Neural cell (in vitro differentiated cells): ENCODE measurements at regions not wholly inside any gene's neighbourhood (a gene's known extent, or its start where the extent isn't known, plus 50 kb on each side); places are given as distances from the start of the nearest gene placed in this dataset.

Experiments used
- H2AFZ ChIP-seq: fragments of 200-600, 300-800 bp; sonication (generic), shearing (Covaris generic); 2 replicates; pipeline ENCODE4 v1.6.0; 2014; ENCODE audit warnings: low read depth, mild to moderate bottlenecking, antibody characterized with exemption, low read length, moderate library complexity
- H3F3A ChIP-seq: fragments of 200-600 bp; shearing (Covaris generic); 2 replicates; pipeline ENCODE4 v1.6.1; 2016; ENCODE audit warnings: mild to moderate bottlenecking, moderate library complexity, mixed read lengths, antibody characterized with exemption, low read length; ENCODE audit not compliant: insufficient read depth, poor library complexity, severe bottlenecking
- H3K27ac ChIP-seq: fragments of 200-600, 300-800 bp; sonication (generic), shearing (Covaris generic); 2 replicates; pipeline ENCODE4 v1.5.1; 2014; ENCODE audit warnings: mild to moderate bottlenecking, low read length, moderate library complexity
- H3K27me3 ChIP-seq: fragments of 300-800, 200-600 bp; sonication (generic), shearing (Covaris generic); 2 replicates; pipeline ENCODE4 v1.6.0; 2014; ENCODE audit warnings: mild to moderate bottlenecking, low read depth, low read length, moderate library complexity; ENCODE audit not compliant: insufficient read depth
- H3K36me3 ChIP-seq: fragments of 300-800, 200-600 bp; sonication (generic), shearing (Covaris generic); 2 replicates; pipeline ENCODE4 v1.5.1; 2014; ENCODE audit warnings: mild to moderate bottlenecking, antibody characterized with exemption, low read length, moderate library complexity; ENCODE audit not compliant: insufficient read depth
- H3K4me2 ChIP-seq: fragments of 300-800, 200-600 bp; sonication (generic), shearing (Covaris generic); 2 replicates; pipeline ENCODE4 v1.6.0; 2014; ENCODE audit warnings: mild to moderate bottlenecking, low read length
- H3K4me3 ChIP-seq: fragments of 300-800, 200-600 bp; sonication (generic), shearing (Covaris generic); 2 replicates; pipeline ENCODE4 v1.5.1; 2014; ENCODE audit warnings: mild to moderate bottlenecking, low read length, moderate library complexity
- H3K79me2 ChIP-seq: fragments of 200-600 bp; shearing (Covaris generic); replicated peaks from 2 replicates; pipeline ENCODE4 v1.6.0; 2014; ENCODE audit warnings: mild to moderate bottlenecking, low read length, moderate library complexity; ENCODE audit not compliant: insufficient read depth
- H3K9ac ChIP-seq: fragments of 300-800, 200-600 bp; sonication (generic), shearing (Covaris generic); 2 replicates; pipeline ENCODE4 v1.6.1; 2016; ENCODE audit warnings: mild to moderate bottlenecking, low read length, mixed read lengths
- H3K9me2 ChIP-seq: fragments of 200-600 bp; shearing (Covaris generic); 2 replicates; pipeline ENCODE4 v1.6.1; 2016; ENCODE audit warnings: mild to moderate bottlenecking, low read length, mixed read lengths; ENCODE audit not compliant: insufficient read depth
- H3K9me3 ChIP-seq: fragments of 200-600, 300-800 bp; sonication (generic), shearing (Covaris generic); 2 replicates; pipeline ENCODE4 v1.6.1; 2016; ENCODE audit warnings: mild to moderate bottlenecking, mixed run types, low read length, moderate library complexity, mixed read lengths
- H4K20me1 ChIP-seq: fragments of 200-600 bp; shearing (Covaris generic); 2 replicates; pipeline ENCODE4 v1.6.1; 2016; ENCODE audit warnings: mild to moderate bottlenecking, mixed run types; ENCODE audit not compliant: insufficient read depth
- CTCF ChIP-seq: fragments of 450-650 bp; IDR thresholded peaks from 2 replicates; pipeline ENCODE4 v1.5.1; 2014; ENCODE audit warnings: antibody characterized with exemption, mild to moderate bottlenecking, moderate library complexity; ENCODE audit not compliant: poor library complexity, severe bottlenecking
- EP300 ChIP-seq: fragments of 450-650 bp; conservative IDR thresholded peaks from 2 replicates; pipeline ENCODE4 v1.6.1; 2014; ENCODE audit warnings: antibody characterized with exemption, mild to moderate bottlenecking, moderate library complexity; ENCODE audit not compliant: poor library complexity, severe bottlenecking
- EZH2 ChIP-seq: fragments of 200-600, 300-800 bp; shearing (Covaris generic), sonication (generic); IDR thresholded peaks from 2 replicates; pipeline ENCODE4 v1.6.1; 2014; ENCODE audit warnings: antibody characterized with exemption, low read length, borderline replicate concordance, mild to moderate bottlenecking; ENCODE audit not compliant: insufficient read depth, poor library complexity, severe bottlenecking
- MXI1 ChIP-seq: fragments of 450-650 bp; conservative IDR thresholded peaks from 2 replicates; pipeline ENCODE4 v1.6.1; 2014; ENCODE audit warnings: antibody characterized with exemption, mild to moderate bottlenecking; ENCODE audit not compliant: poor library complexity, severe bottlenecking
- POLR2AphosphoS5 ChIP-seq: IDR thresholded peaks from 2 replicates; pipeline ENCODE4 v1.6.1; 2012
- RAD21 ChIP-seq: fragments of 450-650 bp; conservative IDR thresholded peaks from 2 replicates; pipeline ENCODE4 v1.6.1; 2014; ENCODE audit warnings: antibody characterized with exemption, mild to moderate bottlenecking, moderate library complexity
- REST ChIP-seq: IDR thresholded peaks from 2 replicates; pipeline ENCODE4 v1.6.1; 2012; ENCODE audit warnings: borderline replicate concordance
- SMC3 ChIP-seq: fragments of 450-650 bp; conservative IDR thresholded peaks from 2 replicates; pipeline ENCODE4 v1.6.1; 2014; ENCODE audit warnings: antibody characterized with exemption, mild to moderate bottlenecking, moderate library complexity; ENCODE audit not compliant: poor library complexity
- TAF1 ChIP-seq: IDR thresholded peaks from 2 replicates; pipeline ENCODE4 v1.6.1; 2012; ENCODE audit warnings: low read depth

GRCh38 chr12:107590413-107590812 is 95.2 kb upstream of the PWP1 start:
- TF ChIP-seq EP300 (no peak), MXI1 (no peak), RAD21 (no peak), CTCF (no peak), TAF1 (no peak), SMC3 (no peak), EZH2 (no peak), POLR2AphosphoS5 (no peak)
- H3K4me3 ChIP-seq = no peak overlapping the region
- H2AFZ ChIP-seq = no peak overlapping the region
- no peaks in the 10 kb centered on the region for H3F3A ChIP-seq
- no peaks in the 10 kb centered on the region for H3K9me3 ChIP-seq
- no peaks in the 10 kb centered on the region for H4K20me1 ChIP-seq
- H3K27ac ChIP-seq = no peak overlapping the region
- H3K9me2 ChIP-seq = no peaks in the 10 kb centered on the region
- H3K9ac ChIP-seq = no peak overlapping the region
- H3K36me3 ChIP-seq = no peaks in the 10 kb centered on the region
- H3K27me3 ChIP-seq = no peaks in the 10 kb centered on the region
- H3K4me2 ChIP-seq = no peak overlapping the region
- H3K79me2 ChIP-seq = no peaks in the 10 kb centered on the region

GRCh38 chr12:107590814-107591375 is 94.7 kb upstream of the PWP1 start:
- H3F3A ChIP-seq = no peaks in the 10 kb centered on the region
- TF ChIP-seq TAF1 (no peak), POLR2AphosphoS5 (no peak), EP300 (no peak), REST (no peak), EZH2 (no peak)
- no peak overlapping the region for H3K27ac ChIP-seq
- no peaks in the 10 kb centered on the region for H3K9me2 ChIP-seq
- H3K9me3 ChIP-seq = no peaks in the 10 kb centered on the region
- H3K27me3 ChIP-seq = no peaks in the 10 kb centered on the region
- no peaks in the 10 kb centered on the region for H4K20me1 ChIP-seq
- no peak overlapping the region for H3K4me2 ChIP-seq
- no peak overlapping the region for H3K9ac ChIP-seq
- no peak overlapping the region for H3K4me3 ChIP-seq
- no peaks in the 10 kb centered on the region for H3K36me3 ChIP-seq
- no peak overlapping the region for H2AFZ ChIP-seq
- H3K79me2 ChIP-seq = no peaks in the 10 kb centered on the region
